ENCODE measurements at regions not wholly inside any gene's neighbourhood (a gene's known extent, or its start where the extent isn't known, plus 50 kb on each side); places are given as distances from the start of the nearest gene placed in this dataset.

DNA sequence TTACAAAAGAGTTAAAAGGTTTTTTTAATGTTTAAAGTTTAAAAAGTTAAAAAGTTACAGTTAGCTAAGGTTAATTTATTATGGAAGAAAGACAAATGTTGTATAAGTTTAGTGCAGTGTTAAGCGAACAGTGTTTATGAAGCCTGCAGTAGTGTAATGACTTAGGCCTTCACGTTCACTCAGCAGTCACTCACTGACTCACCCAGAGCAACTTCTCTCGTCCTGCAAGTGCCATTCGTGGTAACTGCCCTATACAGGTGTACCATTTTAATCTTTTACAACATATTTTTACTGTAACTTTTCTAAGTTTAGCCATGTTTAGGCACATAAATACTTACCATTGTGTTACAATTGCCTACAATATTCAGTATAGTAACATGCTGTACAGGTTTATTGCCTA, 398.2 kb upstream of the NBEA start:
- no peak for DNase-seq (ENCODE audit: low read depth, low spot score)

DNA sequence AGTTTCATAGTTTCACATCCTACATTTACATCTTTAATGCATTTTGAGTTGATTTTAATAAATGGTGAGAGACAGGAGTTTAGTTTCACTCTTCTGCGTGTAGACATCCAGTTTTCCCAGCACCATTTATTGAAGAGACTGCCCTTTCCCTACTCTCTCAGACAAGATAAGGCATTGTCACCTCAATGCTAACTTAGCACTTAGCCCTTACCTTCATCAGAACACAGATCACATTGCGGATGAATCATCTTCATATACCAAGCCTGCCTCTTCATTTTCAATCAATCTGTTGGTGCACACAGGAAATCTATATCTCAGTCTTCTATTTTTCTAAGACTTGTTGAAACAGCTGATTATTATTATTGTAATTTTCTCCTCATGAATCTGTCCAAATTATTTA, 396.6 kb upstream of the NBEA start:
- DNase-seq (ENCODE audit: low read depth, low spot score), result no peak

DNA sequence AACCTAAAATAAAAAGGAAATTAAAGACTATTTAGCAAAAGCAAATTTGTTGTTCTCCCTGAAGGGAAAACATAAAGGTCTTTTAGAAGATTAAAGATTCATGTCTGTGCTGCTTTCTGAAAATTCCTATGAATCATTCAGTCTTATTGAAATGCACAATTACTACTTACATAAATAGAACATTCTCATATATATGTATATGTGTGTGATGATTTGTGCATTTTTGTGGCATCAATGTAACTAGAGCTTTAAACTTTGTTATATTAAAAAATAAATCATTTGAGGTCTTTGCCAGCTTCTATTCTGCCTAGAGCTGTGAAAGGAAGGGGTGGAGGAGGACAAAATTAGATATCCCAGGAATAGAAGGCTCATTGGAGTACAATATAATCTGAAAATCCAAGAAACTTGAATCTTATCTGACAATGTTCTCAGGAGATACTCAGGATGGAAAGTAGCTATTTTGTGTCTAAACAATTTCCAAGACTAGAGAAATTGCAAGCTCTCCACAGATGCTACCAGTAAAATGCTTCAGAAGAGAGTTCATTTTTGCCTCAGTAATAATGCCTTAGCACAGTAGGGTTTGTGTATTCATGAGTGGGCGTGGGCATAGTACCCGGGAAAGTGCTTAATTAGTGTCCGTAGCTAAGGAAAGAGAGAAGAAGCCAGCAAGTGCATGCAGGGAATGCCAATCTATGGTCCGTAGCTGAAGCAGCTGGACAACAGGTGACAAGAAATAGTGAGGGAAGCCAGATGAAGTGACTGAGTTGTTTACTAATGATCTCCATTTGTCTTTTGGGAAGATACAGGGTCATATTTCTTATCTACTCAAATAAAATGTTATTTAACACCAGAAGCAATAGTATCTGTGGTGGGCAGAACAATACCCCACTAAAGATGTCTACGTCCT, 395.5 kb upstream of the NBEA start:
- DNase-seq (ENCODE audit: low read depth, low spot score), result no peak

DNA sequence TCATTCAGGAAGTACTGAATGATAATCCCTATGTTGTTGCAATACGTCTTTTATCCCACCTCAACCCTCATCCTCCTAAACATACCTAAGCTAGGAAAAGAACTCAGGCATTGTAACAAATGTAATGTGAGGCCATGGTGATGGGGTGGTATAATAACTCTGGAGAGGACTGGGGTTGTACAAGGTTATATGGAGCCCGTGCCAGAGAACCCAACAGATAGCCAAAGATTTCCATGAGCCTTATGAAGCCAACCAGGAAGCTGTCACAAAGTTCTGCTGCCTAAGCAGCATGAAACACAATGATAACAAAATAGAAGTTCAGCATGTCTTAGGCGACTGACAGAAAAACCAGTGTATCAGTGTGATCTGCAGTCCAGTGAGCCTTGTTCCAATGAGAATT, 394.1 kb upstream of the NBEA start:
- no peak for DNase-seq (ENCODE audit: low read depth, low spot score)

DNA sequence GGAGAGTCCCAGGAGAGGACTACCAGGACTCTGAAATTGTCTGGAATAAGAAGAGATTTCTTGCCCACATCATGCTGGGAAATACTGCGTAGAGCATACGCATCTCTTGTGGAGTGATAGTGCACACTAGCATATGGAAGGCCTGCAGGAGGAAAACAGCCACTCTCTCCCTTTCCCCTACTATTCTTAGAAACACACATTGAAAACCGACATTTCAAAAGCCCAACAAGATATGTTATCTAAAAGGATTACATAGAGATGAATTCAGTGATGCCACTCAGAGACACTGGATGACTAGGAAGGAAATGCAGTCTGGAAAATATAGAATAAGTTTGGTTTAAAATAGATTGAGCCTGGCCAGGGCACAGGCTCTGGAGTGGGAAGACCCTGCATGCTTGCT, 388.7 kb upstream of the NBEA start:
- DNase-seq (ENCODE audit: low read depth, low spot score), result no peak

DNA sequence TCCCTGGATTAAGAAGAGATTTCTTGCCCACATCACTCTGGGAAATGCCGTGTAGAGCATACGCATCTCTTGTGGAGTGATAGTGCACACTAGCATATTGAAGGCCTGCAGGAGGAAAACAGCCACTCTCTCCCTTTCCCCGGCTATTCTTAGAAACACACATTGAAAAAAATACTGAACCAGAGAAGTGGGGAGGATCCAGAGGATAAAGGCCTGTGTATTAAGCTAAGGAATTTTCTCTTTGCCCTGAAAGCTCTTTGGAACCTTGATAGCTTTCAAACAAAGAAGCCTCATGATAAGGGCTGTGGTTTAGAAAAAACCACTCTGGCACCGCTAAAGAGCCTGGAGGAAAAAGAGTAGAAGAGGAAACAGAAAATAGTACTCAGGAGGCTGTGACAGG, 386.1 kb upstream of the NBEA start:
- DNase-seq (ENCODE audit: low read depth, low spot score), result no peak

DNA sequence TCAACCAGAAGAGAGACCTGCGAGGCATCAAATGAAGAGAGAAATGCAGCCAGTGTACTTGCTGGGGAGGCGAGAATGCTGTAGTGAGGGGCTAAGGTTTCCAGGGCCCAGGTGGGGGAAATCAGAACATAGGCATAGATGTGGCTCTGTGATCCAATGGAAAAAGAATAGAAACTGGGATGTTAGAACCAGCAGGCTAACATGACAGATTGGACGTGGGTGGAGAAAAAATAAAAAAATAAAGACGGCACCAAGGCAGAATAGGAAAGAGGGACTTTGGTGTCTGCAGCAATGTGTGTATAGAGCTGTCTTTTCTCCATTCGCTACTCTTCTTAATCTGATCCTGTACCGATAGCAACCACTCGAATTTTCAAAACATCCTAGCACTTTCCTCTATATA, 381.0 kb upstream of the NBEA start:
- no peak for DNase-seq (ENCODE audit: low read depth, low spot score)

DNA sequence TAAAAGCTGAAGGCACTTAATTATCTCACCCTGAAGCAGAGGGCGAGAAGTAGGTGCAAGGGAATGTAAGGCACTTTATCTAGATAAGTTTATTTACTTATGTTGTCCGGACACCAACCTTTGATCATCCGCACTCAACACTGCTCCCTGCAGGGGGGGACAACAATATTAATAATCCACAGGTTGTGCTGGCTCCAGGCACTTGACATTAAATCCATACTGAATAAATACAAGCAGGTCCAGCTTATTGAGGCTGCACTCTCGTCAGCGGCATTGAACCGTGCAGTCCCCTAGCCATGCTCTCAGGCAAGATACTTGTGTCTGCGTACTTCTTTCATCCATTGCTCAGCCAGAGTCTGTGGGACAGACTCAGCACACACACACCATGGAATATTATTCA, 374.5 kb upstream of the NBEA start:
- no peak for DNase-seq (ENCODE audit: low read depth, low spot score)

DNA sequence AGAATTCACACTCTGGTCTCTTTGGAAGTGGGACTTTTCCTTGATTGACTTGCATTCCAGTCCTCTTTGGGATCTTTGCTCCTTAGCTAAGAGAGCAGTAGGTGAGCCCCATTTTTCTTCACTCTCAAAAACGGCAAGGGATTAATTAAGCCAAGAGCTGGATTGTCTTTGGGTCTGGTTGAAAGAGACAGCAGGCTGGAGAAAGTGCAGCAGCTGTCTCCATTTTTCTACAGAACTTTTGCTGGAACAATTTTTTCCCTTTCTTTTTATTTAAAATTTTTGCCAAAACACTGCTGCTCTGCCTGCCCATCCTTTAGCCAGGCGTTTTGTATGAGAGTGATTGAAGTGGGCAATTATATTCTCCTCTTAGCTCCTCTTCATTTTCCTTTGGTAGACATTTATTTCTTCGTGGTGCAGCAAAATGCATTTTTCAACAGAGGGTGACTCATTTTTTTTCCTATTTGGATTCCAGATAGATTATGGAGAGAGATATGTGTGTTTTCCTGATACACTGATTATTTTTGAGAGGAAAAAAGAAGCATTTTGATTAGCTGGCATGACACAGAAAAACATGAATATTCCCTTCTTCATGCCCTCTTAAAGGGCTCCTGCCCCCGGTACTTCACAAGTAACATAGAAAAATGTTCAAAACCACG, 371.2 kb upstream of the NBEA start:
- DNase-seq (ENCODE audit: low read depth, low spot score), result no peak

DNA sequence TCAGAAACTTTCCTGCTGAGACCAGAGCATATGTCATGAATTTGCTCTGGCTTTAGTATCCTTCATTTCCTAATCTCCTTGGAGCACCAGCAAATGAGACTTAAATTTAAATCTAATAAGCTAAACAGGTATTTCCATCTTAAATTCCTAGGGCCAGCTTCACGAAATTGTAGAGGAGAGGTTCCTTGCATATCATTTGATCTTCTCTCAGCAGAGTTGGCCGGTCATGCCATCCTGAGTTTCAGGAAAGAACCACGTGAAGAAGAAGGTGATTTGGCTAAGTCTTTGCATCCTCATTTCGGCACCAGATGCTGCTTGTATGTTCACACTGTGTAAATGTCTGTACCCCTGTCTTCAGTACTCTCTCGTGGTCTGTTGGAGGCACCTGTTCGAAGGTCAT, 370.4 kb upstream of the NBEA start:
- DNase-seq (ENCODE audit: low read depth, low spot score), result no peak

DNA sequence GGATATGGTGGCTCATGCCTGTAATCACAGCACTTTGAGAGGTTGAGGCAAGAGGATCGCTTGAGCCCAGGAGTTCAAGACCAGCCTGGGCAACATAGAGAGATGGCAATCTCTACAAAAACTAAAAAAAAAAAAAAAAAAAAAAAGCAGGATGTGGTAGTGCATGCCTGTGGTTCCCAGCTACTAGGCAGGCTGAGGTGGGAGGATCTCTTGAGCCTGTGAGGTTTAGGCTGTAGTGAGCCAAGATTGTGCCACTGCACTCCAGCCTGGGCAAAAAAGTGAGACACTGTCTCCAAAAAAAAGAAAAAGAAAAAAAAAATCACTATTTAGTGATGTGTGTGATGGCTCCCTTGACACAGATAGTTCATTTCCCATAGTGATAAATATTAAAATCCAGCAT, 365.0 kb upstream of the NBEA start:
- no peak for DNase-seq (ENCODE audit: low read depth, low spot score)

DNA sequence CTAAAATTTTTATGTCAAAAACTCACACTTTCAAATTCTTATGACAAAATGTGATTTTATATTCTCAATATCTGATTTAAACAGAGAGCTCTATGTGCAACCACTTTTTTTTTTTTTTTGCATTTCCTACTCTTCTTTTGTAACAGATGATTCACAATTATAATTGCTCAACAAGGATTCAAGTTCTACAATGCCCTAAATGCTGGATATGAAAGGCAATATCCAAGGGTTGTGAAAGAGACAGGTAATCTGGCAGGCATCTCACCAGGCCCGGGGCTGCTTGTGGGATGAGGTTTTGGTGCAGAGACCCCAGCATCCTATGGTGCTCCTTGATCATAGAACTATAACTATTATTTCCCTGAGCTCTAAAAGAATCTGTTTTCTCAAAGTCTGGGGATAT, 363.6 kb upstream of the NBEA start:
- DNase-seq (ENCODE audit: low read depth, low spot score), result no peak

DNA sequence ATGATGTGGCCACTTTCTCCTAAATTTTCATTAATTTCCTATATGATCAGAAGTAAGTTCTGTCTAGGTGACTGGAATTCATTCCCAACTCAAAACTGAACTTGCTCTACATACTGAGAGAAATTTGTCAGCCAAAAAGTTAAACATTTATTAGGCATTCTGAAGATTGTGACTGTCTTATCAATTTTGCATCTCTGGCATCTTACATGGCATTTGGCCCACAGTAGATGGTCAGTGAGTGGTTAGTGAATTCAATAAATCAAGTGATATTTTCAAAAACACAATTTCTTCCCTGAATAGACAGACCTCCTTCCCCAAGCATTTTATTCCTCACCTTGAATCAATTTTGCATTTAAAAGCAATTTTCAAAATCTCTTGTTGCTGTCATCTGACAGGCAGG, 363.2 kb upstream of the NBEA start:
- DNase-seq (ENCODE audit: low read depth, low spot score), result no peak

DNA sequence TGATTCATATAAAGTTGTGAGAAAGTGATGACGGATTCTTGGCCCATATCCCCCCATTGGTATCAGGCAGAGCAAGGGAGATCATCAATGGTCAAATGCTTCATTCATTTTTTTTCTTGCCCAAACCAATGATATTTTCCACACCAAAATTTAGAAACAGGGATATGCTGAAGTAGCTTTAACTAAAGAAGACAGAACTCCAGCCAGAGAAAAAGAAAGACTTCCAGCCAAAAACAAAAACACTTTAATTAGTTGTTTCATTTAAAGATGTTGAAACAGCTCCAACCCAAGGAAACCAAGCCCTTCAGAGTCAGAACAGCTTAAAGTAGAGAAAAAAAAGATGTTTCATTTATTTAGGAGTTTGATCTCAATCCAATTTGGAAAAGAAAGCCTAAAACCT, 358.9 kb upstream of the NBEA start:
- no peak for DNase-seq (ENCODE audit: low read depth, low spot score)

DNA sequence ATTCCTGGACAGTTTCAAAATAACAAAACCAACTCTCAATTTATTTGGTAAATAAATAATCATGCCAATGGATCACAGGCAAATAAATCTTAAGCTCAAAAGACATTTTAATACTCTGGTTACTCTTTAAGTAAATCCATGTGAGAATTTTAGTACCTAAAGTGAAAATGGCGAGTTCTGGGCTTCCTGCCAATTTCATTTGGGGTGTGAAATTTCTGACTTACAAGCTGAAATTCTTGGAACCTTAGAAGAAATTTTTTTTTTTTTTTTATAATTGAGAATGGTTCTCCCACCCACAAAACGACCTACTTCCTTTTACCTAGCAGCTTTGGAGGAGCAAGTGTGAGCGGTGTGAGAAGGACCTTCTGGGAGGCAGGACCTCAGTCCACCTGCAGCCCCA, 354.5 kb upstream of the NBEA start:
- no peak for DNase-seq (ENCODE audit: low read depth, low spot score)

DNA sequence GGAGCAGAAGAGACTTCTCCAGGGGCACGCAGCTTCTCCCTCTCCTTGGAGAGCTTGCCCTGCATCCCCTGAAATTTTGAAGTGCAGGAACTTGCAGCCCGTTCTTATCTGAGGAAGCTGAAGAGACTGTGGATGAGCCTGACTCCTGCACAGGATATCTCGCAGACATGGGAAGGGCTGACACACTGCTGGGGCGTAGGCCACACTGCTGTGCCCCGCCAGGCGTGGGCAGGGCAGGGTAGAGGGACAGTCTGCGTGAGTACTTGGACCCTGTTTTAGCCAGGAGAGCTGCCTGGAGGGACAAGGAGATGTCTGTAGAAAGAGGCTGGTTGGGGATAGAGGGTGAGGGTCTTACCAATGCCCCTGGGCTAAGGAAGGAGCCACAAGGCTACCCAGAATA, 353.7 kb upstream of the NBEA start:
- DNase-seq (ENCODE audit: low read depth, low spot score), result no peak

DNA sequence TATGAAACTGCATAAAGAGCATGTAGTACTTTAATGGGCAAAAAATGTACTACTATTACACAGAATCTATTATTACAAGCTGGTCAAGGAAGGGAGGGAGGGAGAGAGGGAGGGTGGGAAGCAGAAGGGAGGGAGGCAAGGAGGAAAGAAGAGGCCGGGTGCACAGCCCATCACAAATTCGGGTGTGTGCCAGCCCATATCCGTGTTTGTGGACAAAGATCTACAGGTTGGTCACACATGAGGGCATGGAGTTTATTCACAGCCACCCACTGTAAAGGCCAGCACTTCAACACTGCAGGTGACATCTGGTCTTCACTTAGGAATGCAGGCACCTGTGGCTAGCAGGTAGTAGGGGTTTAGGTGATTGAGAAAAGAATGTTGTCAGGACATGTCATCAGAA, 352.5 kb upstream of the NBEA start:
- no peak for DNase-seq (ENCODE audit: low read depth, low spot score)

DNA sequence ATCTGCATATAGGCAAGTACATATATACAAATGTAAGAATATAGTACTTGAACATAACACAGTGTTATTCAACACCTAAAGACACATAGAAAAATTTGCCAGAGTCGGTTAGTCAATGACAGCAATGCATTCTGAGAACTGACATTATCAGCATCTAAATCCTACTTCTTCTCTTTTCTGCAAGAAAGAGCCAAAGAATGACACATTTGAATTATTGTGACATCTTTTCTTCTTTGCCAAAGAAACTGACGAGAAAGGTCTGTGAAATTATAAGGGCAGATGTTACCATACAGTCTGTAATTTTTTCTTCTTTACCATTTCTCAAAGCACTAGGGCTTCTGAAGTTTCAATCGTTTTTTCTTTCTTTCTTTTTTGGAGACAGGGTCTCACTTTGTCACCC, 350.9 kb upstream of the NBEA start:
- no peak for DNase-seq (ENCODE audit: low read depth, low spot score)

DNA sequence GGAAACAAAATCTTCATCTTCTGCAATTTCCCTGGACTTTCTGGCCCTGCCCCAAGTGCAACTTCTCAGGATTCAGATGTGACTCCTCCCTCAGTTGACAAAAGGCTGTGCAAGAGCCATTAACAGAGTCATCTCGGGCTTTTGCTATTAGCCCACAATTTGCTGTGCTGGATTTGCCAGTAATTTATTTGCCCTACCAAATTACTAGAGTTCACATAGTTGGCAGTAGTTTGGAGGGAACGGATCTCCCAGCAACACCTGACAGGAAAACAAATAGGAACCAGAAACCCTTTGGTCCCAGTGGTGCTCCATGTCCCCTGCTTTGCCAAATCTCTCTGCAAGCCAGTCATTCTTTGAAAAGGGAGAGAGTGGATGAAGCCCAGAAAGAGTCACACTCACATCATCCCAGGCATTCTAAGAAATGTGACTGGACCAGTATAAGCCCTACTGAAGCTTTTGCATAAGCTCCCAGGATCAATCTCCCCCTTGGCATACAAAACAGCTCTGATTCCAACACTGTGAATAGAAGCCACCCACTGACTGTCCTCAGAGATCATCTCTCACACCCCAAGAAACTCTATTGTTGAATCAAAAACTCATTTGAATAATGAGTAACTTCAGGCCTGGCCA, 350.1 kb upstream of the NBEA start:
- no peak for DNase-seq (ENCODE audit: low read depth, low spot score)

DNA sequence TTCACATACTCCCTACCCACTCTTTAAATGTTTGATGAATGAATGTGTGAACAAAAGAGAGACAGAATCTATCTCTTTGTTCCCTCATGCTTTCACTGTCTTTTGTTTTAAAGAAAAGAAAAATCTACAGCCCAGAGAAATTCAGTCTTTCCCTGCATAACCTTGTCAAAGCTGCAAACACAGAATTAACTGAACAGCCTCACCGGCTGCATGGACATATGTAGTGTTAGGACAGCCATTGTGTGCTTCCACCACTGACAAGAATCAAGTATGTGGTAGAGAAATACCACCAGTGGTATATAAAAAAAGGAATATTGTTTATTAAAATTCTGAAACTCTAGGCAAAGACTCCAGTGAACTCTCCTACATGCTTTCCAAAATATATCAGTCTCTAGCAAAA, 348.4 kb upstream of the NBEA start:
- DNase-seq (ENCODE audit: low read depth, low spot score), result no peak

DNA sequence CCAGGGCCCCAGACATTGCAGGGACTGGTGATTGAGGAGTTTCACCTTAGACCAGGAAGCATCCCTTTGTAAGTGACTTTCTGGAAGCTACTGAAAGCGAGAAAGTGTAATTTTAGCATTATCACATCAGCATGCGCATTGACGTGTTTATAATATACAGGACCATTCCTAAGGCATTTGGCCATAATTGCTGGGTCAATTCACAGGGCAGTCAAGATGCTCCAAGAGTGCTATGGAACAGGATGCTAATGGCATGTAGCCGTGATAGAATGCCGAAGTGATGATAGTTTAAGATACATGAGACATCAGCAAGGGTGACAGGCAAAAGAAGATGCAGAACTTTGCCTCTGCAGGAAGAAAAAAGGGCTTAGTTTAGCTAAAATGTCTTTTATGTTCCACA, 347.6 kb upstream of the NBEA start:
- no peak for DNase-seq (ENCODE audit: low read depth, low spot score)

DNA sequence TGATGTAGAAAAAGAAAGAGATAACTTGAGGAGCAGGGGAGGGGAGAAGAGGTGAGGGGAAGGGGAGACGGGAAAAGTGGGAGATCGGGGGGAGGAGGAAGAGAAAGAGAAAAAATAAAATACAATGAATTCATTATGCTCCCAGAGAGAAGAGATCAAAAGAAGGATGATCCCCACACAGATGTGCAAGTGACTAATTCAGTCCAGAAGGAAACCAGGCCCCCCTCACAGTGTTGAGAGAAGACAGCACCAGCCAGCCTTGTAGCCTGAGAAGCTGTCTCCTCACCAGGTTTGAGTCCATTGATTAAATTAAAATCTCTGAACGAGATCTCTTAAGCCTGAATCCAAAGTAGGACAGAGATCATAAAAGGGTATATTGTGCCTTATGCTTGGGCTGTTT, 333.7 kb upstream of the NBEA start:
- DNase-seq (ENCODE audit: low read depth, low spot score), result no peak

DNA sequence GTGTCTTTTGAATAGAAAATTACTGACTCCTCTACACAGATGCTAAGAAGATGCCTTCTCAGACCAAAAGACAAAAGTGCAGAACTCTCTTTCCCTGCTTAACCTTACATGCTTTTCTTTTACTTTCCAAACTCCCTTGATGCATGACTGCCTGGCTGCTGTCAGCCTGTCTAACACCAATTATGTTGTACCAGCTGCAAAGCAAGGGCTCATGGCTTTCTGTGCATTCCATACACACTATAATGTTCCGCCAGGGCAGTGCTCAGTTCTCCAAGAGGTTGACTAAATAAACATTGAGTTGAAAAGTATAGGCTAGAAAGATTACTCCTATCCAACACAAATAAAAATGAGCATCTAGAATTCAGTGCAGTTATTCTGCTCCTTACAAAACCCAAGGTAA, 330.4 kb upstream of the NBEA start:
- DNase-seq (ENCODE audit: low read depth, low spot score), result no peak
